Dedifferentiated amniotic fluid mesenchymal stem cell (primary cell): ENCODE measurements at regions not wholly inside any gene's neighbourhood (a gene's known extent, or its start where the extent isn't known, plus 50 kb on each side); places are given as distances from the start of the nearest gene placed in this dataset.

Source experiments
- DNase-seq: peaks from one replicate; pipeline ENCODE4 v3.0.0-alpha.2; 2016; ENCODE audit errors: extremely low spot score

- DNase-seq: no peak
These were observed 274.5 kb upstream of the C2CD4B start for GRCh38 chr15:62439543-62440016.

DNA sequence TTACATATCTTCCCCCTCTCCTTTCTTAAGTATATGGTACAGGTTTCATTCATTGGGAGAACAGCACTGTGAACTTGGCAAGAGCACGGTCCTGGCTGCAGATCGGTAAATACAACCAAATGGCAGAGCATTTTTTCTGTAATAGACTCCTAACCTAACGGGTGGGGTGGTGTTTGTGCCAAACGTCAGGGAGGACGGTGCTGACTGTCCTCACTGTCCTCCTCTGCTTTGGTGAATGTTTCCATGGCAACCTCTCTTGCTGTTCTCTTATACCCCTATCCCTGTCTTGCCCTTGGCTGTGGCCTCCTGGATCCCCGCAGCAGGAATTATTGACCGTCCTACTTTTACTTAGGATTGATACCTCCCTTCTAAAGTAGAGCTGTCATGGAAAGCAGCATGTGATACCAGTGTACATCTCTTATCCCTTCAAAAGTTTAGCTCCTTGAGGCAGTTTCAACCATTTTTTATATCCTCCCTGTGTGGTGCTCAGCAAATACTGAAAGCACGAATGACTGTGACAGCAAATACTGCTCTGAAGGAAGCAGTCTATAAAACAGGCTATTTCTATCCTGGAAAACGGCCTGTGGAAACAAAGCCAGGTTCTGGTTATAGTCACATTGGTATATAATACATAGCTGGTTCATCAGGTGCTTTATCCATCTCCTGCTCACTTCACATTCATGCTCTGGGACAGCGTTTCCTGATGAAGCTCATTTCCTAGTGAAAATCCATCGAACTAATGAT, 275.4 kb upstream of the C2CD4B start:
- DNase-seq: no peak

DNA sequence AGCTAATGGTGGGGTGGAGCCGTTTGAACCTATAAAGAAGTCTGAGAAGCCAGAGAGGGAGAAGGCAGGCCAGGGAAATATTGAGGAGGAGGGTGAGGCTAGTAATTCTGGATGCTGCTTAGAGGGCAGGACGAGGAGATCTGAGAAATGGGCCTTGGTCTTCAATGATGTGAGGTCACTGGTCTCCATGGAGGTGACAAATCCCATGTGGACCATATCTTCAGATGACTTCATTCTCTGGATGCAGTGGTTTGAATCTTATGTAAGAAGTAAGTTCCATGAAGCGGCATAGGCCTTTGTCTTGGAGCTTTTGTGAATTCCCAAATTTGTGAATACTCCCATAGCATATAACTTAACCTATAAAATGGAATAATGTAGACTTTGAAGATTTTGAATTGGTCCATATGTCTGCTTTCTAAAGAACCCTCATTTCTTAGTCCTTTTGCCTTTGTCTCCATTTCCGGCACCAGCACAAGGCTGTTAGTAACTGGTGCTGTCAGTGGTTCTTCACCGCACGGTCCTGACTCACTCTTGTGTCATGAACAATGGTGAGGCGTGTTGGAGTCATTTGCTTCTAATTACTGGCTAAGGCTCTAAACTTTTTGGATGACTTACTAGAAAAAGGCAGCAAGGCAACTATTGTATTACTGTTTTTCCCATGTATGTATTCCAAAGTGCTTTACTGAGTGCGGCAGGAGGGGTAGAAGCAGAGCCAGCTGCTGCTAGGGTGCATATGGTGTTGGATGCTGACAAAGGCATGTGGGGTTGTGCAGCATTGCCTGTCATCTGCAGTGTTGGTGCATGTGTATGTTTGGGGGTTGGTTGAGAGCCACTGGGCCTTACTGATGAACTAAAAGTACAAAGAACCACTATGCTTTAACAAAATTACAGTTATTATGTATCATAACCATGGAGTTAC, 279.3 kb upstream of the C2CD4B start:
- peak; percentile 84 for DNase-seq

- DNase-seq: no peak
These were observed 280.2 kb upstream of the C2CD4B start for GRCh38 chr15:62445244-62445643.

DNA sequence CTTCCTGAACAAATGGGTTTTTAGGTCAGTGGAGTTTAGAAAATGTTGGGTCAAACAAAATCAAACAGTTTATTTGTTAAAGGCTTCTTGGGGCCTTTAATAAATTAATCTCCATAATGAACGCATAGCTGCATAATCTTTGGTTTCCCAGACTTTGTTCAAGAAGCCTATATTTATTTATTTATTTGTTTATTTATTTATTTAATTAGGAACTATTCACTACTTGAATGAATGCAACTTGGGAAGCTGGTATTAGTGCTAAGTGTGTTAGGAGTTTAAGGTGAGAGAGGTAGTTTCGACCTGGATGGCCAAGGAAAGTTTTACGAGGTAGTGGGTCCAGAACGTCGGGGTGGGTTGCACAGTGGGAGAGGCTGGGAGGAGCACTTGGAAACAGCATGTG, 281.9 kb upstream of the C2CD4B start:
- no peak for DNase-seq

GRCh38 chr15:62447742-62448141, 282.7 kb upstream of the C2CD4B start:
- no peak for DNase-seq

GRCh38 chr15:62449638-62450037, 284.6 kb upstream of the C2CD4B start:
- no peak for DNase-seq

DNA sequence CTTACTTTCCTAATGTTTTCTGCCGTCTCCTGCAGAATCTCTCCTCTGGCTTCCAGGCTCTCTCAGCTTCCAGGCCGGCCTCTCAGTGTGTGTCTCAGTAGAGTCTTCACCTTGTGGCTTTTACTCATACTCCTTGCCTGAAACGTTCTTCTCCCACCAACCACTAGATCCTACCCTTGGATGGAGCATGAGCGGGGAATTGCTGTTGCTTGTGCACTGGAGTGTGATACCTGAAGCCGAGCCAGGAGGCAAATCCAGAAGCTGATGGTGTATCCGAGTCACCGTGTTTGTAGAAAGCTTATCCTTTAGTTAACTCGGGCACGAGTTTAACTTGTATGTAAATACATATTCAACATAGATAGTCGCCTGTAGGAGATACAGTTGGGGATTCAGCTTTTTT, 285.0 kb upstream of the C2CD4B start:
- no peak for DNase-seq

DNA sequence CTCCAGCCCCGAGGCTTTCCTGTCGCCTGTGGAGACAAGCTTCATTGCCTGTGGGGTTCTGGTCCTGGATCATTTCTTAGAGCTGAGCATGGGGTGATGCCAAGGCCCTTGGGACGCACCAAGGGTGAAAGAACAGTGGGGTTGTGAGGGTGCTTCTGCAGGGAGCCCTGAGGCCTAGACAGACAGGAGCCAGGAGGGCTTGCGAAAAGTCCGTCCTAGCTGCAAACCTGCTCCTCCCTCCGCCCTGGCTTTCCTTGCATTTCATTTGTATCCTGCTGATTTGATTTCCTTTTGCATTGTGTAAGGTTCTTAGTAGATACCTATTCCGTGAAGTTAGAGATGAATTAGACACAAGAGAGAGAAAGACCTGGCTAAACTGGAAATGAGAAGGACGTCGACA, 286.9 kb upstream of the C2CD4B start:
- DNase-seq: no peak

DNA sequence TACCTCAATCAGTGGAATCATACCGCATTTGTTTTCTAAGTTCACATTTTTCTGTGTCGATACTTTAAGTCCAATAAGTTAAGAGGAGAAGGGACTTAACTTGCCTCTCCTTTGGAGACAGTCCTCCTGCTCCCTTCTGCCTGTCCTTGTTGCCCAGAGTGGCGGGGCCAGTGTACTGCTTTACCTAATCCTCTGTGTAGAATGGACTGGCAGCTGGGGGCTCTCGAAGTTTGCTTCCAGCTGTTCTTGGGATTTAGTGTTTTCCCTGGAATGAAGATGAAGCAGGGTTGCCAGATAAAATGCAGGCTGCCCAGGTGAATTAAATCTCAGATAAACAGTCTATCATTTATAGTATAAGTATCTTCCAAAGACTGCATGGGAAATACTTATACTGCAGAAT, 287.6 kb upstream of the C2CD4B start:
- no peak for DNase-seq

DNA sequence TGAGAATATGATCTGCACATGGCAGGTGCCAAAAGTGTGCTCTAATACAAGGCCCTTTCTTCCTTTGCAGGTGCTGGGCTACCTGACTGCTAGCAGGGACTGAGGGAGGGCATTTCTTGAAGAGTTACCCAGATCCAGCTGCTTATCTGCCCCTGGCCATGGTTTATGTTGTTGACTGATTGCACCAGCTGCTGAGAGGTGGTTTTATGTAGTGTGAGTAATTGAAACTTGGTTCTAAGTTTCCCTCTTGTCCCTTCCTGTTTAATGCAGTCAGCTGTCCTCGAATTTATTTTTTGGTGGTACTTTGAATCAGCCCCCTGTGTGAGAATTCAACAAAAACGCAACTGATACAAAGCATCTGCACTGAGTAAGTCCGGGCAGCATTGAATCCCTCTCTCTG, 288.3 kb upstream of the C2CD4B start:
- no peak for DNase-seq

- peak; percentile 58 for DNase-seq
These were observed 288.9 kb upstream of the C2CD4B start for GRCh38 chr15:62453981-62454380.

GRCh38 chr15:62454567-62455172, 289.6 kb upstream of the C2CD4B start:
- DNase-seq: no peak

- DNase-seq: no peak
These were observed 290.4 kb upstream of the C2CD4B start for GRCh38 chr15:62455441-62455921.

DNA sequence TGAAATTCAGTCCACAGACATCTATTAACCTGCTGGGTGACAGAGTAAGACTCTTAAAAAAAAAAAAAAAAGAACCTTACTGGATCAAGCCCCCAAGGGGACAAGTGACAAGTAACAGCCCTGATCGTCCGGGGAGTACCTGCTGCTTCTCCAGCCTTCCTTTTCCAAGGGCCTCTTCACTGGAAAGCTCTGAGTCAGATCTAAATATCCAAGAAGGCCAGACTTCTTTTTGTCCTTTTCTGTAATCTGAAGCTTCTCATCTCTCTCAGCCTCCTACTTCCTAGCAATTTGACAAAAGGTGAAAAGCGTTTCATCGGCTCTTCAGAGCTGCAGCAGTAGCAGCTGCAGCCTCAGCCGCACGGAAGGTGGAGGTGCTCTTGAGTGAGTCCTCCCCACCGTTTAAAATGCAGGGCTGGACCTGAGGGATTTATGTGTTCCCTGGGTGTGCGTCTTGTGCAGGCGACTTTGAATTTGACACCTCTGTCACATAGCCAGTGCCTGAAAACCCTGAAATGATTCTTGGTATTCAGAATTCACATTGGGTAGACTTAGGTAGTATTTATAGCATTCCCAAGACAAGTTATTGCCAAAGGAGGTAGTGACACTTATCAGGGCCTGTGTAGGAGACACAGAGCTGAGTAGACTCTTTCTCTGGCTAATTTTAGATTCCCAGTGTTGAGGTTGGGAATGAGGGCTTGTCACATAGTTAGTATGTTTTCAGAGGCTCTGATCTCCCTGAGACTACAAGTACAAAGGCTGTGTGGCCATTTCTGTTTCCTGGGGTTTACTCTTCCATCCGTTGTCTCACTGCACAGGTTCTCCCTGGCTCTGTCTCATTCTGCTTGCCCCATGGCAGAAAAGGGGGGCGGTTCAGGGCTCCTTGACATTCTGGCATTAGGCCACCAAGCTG, 291.2 kb upstream of the C2CD4B start:
- DNase-seq: no peak

DNA sequence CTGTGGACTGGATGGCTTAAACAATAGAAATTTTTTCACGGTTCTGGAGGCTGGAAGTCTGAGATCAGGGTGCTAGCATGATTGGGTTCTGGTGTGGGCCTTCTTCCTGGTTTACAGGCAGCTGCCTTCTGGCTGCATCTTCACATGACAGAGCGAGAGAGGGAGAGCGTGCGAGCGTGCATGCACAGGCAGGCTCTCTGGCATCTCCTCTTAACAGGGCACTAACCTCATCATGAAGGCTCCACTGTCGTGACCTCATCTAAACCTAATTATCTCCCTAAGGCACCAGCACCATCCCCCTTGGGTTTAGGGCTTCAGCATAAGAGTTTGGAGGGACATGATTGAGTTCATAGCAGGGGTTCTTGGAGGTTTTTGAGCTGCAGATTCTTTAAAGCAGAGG, 292.0 kb upstream of the C2CD4B start:
- no peak for DNase-seq

DNA sequence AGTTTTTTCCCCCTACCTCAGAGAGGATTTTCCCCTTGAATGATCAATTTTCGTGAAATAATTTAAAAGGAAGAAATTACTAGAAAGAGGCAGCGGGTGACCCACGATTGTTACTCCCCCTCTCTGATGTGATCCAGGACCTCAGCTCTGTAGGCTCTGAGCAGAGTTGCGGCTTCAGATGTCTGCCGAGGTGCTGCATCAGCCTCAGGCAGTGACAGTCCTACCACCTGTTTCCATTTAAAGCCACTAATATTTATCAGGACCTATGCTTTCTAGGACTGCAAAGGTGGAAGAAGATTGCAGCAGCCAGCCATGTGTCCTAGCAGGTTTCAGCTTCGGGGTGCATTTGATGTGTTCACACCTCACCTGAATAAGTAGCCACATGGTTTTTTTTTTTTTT, 294.8 kb upstream of the C2CD4B start:
- no peak for DNase-seq

GRCh38 chr15:62462268-62462667, 297.2 kb upstream of the C2CD4B start:
- DNase-seq: no peak

DNA sequence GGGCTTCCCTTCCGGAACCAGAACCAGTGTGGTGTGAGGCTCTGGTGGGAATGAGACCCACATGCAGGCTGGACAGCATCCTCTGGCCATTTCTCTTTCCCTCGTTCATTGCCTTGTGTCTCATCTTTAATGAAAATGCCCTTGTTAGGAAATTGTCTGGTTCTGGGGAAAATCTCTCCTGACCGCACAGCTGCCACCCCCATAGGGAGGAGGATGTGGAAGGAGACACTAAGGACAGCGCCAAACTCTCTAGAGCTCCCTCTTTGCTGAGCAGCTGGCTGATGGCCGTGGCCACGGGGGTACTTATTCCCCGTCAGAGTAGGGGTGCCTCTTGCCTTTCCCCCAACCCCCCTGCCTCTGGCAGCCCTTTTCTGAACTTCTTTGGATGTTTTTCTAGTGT, 297.6 kb upstream of the C2CD4B start:
- no peak for DNase-seq

GRCh38 chr15:62464705-62465104, 299.6 kb upstream of the C2CD4B start:
- DNase-seq: peak; percentile 46

DNA sequence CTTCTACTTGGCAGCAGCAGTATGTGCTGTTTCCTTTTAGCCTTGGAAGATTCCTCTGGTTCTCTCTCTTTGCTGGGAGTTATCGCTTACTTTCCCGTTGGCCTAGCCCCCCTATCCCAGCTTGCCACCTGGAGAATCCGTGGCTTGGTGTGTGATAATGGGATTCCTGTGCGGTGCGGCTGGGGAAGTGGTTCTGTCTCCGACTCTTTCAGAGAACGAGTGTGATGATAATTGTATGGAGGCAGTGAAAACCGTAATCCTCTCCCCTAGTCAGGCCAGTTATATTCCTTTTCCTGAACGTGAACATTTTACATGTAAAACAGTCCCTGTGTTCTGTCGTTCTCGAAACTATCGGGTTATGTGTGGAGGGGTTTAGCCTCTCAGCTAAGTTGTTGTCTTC, 300.1 kb upstream of the C2CD4B start:
- no peak for DNase-seq
